HG03066 (cell line): ENCODE measurements at regions not wholly inside any gene's neighbourhood (a gene's known extent, or its start where the extent isn't known, plus 50 kb on each side); places are given as distances from the start of the nearest gene placed in this dataset.

ENCODE experiments used
- ATAC-seq: cut with Tn5 transposase; IDR thresholded peaks from one replicate; pipeline ENCODE4 v1.9.1; 2021; ENCODE audit warnings: low read depth; ENCODE audit not compliant: unreplicated experiment

DNA sequence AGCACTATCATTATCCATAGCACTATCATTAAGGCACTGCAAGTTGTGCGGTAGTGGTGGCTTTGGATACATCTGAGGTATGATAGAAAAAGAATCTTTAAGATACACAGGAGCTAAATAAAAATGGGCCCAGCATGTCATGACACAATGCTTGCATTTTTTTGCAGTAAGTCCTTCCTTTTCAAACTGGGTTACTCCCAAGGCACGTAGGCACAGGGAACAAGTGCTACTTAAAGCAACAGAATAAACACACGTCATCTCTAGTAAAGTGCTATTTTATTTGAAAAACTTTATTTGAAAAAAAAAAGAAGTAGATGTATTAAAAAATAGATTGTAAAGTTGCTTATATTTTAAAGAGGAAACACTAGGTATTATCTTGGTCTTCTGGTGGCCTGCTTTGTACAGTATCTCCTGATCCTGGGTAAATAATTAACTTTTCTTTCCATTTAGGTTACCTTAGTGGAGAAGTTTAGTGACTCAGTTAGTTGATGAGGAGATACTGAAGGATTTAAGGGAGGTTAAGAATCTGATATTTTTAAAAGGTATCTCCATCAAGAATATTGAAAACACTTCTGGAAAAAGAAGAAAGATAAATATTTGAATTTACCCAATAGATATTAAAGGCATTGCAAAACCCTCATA lies 129.6 kb downstream of the EDN1 start:
- ATAC-seq: no peak

DNA sequence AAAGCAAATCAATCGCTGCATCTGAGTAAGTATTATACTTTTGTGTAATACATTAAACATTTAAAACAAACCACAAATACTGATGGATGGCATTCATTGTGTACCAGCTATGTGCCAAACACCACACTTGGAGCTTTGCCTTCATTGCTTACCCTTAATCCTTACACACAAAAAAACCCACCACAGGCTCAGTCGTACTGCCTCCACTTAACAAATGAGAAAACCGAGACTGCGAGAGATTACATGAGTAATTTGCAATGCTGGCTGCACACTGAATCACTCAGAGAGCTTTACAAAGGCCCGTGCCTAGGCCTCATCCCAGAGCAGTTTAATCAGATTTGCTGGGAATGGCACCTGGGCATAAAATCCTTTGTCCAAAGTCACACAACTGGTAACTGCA lies 130.5 kb downstream of the EDN1 start:
- ATAC-seq: no peak

DNA sequence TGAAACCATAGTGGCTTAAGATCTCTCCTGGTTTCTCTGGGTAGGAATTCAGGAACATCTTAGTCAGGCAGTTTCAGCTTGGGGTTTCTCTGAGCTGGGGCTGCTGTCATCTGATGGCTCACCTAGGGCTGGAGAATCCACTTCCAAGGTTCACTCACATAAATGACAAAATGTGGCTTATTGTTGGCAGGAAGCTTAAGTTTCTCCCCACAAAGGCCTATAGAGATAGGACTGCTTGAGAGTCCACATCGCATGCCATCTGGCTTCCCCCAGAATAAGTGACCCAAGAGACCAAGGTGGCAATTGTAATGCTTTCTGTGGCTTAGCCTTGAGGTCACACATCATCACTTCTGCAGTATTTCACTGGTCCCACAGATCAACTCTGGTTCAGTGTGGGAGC lies 131.4 kb downstream of the EDN1 start:
- ATAC-seq: no peak

DNA sequence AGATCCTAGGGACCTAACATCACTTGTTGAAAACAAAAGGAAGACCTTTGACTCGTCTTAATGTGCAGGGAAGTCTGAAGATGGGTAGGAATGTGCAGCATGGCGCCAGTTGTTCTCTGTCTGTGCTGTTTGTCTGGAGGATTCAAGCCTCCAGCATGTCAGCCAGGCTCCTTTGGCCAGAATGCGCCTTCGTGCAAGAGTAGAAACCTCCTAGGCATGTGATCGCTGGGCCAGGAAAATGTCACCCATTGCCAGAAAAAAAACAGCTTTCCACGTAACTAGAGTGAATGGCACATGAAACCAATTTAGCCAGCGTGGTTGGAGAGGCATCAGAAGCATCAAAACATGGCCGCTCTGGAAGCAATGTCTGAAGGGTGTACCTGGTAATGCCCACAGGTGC lies 132.7 kb downstream of the EDN1 start:
- ATAC-seq: no peak

DNA sequence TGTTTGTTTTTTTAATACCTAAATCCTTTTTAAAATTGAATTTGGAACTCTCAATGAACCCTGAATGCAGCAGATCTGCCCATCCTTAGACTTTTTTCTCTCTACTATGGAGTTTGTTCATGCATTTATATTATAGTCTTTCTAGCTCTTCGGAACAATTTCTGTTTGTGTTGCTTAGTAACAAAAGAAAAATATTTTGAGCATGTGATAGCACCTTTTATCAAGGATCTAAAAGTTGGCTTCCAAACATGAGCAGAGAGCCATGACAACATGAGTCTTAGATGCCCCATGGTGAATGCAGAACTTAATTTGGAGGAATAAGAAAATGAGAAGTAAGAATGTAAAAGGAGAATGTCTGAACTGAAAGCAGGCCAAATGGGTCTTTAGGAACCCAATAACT lies 133.7 kb downstream of the EDN1 start:
- ATAC-seq: no peak

DNA sequence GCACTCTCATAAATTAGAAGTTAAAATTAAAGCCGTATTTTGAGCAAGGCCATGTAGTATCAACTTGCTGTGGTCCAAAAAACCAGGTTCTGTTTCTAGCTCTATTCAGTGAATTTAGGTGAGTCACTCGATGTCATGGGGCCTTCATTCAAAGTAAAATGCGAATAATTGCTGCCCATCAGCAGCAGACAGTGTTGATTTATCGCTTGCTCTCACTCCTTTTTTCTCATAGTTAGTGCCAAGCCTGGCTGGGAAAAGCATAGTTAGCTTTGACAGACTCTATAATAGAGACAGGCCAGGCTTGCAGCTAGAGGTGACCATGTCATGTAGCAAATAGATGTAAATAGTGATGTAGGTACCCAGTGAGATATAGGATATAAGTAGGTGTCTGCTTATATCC lies 136.0 kb downstream of the EDN1 start:
- no peak for ATAC-seq

DNA sequence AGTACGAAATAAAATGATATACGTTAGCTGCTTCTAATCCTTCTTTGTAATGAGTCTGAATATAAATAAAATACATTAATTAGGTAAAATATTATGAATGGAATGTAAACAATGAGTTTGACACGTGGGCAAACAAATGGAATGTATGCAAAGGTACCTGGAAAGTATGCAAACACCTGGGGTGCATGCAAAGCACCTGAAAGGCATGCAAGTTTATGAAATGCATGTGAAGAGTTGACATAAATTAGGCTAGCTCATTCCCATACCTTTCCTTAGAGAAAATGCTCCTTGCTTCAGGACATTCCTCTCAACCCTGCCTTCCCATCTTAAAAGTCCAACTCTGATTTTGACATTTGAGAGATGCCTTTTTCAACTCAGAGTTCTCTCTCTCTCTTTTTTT lies 140.9 kb downstream of the EDN1 start:
- ATAC-seq: no peak

DNA sequence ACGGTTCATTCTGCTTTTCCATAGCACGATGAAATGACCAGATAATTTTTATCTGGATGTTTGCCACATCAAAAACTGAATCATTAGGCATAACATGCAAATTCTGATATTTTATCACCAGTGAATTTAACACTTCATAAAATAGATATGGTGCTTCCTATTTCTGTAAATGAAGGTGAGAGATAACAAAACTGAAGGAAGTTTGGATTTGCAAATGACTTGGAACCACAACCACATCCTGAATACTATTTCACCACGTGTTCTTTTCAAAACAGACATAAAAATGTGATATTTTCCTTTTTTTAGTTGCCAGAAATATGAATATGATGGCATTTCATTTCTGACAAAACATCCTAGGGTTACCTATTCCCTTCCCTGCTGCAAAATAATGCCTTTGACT lies 146.1 kb downstream of the EDN1 start:
- ATAC-seq: no peak

DNA sequence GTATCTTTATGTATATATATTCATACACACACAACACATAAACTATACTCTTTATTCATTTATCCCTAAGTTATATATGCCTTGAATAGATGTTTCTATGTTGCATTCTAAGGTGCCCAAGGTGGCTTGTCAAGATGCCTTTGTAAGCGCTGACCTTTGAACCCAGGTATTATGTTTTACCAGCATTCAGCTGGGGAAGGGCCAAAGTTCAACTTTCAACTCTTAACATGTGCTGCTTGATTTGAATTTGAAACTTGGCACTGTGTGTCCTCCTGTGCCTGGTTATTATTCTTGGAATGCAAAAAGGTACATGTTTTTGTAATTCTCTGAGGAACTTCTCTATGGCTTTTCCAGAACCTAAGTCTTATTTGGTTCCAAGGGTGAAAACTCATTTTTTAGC lies 146.5 kb downstream of the EDN1 start:
- ATAC-seq: no peak

DNA sequence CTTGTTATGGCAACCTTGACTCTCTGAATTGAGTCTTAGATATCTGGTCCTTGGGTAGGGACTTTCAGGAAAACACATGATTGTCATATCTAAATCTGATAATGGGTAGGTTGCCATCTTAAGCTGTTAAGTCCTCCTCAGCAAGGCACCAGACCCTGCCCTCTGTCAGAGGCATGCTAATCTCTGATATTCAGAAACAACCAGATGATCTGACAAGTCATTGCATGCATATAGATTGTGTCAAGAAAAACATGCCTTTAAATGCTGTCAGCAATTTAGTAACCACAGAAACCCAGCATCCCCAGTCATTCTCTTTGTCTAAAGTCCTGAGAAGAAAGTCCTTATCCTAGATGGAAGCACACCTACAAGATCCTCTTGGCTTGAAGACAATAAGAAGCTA lies 149.1 kb downstream of the EDN1 start:
- ATAC-seq: no peak

DNA sequence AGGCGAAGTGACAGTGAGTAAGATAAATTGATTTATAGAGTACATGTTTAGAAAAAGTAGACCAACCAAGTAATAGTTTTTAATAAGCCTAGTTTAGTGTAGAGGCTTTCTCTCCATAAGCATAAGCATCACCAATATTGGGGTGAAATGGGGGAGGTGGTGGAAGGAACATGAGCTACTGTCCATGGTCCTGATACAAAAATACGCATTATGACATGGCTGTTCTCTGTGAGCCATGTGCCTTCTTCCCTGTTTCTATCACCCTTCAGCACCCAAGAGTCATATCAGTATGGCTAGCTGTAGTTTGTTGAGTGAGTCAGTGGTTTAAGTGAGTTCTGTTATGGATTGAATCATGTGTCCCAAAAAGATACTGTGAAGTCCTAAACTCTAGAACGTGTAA lies 150.8 kb downstream of the EDN1 start:
- ATAC-seq: no peak

DNA sequence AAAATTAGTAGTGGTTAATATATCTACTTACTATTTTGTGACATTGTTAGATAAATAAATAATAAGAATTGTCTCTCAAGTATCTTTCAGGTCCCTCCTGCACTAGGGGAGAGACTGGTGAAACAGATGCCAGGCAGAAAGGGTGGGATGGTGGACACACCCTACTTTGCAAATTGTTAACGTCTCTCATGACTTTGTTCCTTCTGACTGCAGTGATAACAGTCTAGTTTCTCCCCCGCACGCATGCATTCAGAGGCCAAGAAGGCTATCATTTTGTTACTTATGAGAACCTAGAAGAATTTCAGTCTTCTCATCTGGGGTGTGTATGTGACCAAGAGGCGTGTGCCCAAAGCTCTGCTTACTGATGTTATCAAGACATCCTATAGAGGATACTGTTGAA lies 152.3 kb downstream of the EDN1 start:
- no peak for ATAC-seq

DNA sequence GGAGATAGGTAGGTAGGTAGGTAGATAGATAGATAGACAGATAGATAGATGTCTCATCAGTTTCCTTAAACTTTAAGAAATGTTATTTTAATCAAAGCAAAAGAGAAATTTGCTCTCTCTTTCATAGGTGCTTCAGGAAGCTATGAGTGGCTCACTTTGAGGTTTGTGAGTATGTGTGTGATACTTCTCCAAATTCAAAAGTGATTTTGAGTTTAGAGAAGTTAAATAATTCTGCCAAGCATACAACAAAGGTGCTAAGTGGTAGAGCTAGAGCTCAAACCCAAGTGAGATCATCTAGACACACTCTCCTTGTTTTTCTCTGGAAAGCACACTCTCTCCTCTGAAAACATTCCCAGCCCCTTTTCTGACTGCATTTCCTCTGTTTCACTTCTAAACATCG lies 156.2 kb downstream of the EDN1 start:
- no peak for ATAC-seq

DNA sequence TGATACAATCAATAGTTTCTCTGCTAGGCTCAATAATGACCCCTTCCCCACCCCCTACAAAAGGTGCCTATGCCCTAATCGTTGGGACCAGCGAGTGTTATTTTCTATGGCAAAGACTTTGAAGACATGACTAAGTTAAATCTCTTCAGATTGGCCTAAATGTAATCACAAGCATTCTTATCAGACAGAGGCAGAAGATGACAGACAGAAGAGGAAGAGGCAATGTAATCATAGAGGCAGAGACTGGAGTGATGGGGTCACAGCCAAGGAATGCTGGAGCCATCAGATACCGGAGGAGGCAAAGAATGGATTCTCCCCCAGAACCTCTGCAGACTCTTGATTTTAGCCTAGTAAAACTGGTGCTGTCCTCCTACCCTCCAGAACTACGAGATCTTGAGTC lies 159.3 kb downstream of the EDN1 start:
- no peak for ATAC-seq

DNA sequence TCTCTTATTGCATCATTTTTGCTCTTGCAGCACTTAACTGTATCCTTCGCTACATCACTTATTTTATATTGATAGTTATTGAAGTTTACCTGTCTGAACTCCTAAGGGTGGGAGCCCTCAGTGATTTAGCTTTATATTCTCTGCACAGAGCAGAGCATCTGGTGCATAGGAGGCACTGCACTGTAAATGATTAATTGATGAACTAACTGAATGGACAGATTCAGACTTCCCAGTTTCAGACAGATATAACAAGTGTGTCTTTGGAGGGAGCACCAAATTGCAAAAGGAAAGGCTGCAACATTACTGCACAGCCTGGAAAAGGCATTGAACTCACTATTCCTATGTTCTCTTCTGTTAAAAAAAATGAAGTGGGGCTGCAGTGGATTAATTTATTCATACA lies 160.3 kb downstream of the EDN1 start:
- no peak for ATAC-seq

DNA sequence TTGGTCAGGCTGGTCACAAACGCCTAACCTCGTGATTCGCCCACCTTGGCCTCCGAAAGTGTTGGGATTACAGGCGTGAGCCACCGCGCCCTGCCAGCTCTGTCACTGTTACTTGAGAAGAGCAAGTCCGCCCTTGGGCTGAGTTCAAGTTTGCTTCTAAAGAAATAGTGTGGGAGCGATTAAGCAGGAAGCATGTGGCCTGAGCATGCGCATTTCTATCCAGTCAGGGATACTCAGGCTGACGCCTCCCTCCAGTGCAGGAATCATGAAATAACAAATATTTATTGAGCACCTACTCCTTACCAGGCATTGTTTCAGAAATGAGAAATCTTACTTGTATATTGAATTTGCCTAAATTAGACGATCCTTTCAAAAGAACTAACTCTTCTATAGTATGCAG lies 166.2 kb downstream of the EDN1 start:
- ATAC-seq: no peak

DNA sequence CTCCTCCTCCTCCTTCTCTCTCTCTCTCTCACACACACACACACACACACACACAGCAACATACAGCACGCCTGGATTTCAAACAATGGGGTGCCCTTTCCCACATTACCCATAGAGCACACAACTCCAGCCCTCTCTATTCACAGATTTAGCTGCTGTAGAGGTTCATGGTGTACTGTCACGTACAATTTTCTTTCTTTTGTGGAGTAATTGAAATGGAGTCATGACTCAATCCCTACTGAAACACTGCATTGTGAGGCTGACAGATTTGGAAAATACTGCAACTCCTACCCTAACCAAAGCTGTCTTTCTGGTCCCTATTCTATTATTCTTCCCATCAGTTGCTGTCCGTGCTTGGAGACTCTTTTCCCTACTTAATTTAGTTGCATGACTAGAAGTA lies 166.9 kb downstream of the EDN1 start:
- ATAC-seq: no peak

DNA sequence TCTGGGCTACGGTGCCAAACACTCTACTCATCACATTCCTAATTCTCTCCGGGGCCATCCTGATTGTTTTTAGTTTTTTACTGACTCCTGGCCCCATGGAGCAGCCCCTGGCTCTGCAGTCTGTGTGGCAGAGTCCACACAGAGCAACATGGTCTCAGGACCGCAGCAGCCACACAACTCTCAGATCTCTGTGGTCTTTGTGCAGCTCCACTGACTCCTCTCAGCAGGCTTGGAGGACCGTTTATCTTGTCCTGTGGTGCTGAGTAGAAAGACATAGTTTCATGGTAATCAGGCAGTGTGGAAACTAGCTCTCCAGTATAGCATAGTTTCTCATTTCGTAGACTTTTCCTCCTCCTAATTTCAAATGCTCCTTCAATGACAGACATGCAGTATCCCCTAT lies 168.4 kb downstream of the EDN1 start:
- ATAC-seq: no peak

DNA sequence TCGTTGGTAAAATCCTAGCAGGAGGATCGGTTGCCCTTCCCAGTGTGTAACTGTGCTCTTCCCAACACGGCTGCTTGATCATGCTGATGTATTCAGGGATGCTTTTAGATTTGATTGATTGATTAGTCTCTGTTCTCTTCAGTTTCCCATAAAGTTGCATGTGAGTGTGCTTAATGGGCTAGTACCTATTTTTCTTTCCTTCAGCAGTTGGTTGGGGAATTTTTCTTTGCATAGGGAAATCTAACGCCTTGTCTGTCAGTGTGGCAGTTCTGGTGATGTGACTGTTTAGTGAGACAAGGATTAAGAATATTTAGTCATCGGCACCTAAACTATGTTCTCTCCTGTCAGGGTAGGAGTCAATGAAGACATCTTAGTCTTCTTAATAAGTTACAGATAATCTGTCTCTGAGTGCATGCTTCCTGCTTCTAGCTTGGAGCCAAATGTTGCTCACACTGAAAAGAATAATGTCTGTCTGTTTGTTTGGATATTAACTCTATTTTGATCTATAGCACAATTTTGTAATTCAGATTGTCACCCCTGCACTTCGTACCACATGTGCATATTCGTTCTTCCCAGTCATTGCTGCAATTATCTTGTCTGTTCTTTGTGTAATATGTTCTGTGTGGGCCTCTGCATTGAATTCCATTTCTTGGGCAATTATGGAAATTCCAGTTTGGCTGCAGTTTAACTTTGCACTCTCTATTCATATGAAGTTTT lies 169.9 kb downstream of the EDN1 start:
- ATAC-seq: no peak

DNA sequence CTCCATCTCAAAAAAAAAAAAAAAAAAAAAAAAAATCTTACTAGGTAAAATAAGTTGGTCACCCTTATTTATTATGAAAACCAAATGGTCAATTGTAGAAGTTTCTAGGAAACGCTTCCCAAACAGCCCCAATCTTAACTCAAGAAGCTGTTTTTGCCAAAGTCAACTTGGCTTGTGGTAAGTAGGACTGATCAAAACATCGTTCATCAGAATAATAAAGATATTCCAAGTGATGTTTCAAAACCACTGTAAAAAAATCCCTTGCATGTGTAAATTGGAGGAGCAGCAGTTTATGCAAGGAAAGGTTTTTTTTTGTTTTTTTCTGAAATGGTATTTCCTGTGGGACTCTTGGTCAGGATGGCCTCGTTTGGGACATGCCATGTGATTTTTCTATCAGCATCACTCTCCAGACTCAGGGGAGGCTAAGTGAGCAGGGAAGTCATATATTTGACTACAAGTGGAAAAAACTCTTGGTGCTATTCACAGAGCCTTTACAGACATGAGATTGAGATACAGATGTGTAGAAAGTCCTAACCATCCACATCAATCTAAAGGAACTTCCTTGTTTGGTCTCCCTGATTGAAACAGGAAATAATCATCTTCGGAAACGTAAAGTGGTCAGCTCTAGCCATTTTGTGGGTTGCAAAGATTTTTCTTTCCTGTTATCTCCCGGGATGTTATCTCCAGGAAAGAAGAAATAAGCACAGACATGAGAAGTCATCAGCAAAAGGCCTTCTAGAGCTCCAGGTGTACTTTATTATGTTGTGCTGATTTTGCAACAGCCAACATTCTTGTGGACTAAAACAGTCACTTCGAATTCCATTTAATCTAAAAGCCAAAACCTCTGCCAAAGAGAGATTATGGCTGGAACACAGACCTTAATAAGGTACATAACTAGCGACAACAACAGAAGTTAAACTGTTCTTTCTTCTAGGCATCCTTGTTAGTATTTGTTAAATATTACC lies 177.8 kb downstream of the EDN1 start:
- ATAC-seq: no peak

DNA sequence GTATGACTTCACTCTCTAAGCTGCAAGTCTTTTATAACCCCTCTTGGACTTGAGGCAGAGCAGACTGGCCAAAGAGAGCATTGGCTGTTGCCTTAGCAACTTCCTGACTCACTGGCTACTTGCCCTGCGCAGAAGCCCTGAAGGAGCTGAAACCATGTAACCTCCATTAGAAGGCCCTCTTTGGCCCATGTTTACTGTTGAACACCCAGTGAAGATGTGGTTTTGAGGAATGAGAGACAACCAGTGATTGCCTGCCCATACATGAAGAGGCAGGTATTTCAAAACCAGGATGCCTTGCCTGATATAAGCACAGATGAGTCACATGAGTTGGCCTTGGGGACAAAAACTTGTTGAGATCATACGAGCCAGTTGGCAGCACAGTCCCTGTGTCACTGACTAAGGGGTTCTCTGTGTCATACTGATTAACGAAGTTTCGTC lies 182.5 kb downstream of the EDN1 start:
- ATAC-seq: no peak
